GM18867 (cell line): ENCODE measurements at regions not wholly inside any gene's neighbourhood (a gene's known extent, or its start where the extent isn't known, plus 50 kb on each side); places are given as distances from the start of the nearest gene placed in this dataset.

Experiments used
- ATAC-seq: cut with Tn5 transposase; IDR thresholded peaks from one replicate; pipeline ENCODE4 v1.9.1; 2021; ENCODE audit warnings: mild to moderate bottlenecking, moderate library complexity; ENCODE audit not compliant: unreplicated experiment

GRCh38 chr13:90402613-90403012 lies 944.9 kb upstream of the MIR17HG start:
- ATAC-seq: no peak

DNA sequence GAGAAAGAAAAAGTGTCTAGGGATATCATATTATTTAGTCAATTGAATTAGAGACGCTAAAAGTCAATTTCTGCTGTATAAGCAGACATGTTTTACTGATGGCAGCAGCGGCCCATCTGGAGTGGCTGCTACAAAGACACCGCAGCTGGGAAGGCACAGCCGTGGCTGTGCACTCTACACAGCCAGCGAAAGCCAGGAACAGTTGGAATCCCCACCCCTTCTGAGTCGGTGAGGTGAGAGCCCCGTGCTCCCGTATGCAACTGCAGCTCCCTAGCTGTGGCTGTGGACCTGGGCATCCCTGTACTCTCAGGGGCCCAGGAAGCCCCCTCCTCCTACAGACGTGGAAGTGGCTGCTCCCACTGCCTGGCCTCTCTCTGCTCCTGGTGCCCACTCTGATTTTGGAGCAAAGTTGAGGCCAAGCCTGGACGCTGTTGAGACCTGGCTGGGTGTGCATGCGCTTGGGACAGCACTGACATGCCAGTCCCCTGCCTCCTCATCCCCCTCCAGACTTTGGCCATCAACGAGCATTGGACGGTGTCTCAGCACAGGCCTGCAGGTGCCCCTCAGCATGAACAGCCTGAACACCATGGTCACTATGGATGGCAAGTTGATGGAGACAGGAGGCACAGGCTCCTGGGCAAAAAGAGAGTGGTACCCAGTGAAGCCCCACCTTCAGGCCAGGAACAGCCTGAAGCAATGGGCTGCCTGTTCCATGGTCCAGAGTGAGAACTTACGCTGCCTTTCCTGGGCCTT lies 944.0 kb upstream of the MIR17HG start:
- no peak for ATAC-seq

DNA sequence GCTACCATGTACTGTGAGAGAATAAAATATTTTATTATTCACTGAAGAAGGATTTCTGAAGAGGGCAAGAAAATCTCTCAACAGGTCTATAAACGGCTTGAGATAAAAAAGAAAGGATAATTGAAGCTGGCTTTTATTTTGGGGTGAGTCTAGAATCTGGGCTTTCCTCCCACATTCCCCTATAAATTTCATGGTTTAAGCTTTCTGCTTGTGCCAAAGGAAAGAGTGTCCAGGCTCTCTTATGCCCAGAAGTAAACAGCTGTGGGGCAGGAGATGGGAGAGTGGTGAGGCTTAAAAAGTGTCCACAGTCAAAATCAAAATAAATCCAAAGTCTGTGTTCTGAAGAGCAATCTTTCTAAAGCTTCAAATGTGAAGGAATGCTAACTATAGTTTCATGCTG lies 942.2 kb upstream of the MIR17HG start:
- ATAC-seq: no peak

DNA sequence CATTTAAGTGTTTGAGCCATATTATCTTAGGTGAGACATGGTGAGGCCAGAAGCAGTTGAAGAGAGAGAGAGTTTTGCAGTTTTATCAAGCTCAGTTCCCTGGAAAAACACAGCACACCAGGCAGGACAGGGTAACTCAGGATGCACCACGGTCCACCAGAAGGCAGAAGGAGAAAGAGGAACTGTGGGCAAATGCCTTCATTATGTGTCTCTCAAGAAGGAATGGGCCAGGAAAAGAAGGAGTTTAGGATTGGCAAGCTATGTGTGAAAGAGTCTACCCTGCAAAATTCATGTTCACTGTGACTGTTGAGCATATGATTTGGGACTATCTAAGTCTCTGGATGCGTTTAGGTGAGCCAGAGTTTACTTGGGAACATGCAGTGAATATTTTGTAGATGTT lies 934.5 kb upstream of the MIR17HG start:
- ATAC-seq: no peak

DNA sequence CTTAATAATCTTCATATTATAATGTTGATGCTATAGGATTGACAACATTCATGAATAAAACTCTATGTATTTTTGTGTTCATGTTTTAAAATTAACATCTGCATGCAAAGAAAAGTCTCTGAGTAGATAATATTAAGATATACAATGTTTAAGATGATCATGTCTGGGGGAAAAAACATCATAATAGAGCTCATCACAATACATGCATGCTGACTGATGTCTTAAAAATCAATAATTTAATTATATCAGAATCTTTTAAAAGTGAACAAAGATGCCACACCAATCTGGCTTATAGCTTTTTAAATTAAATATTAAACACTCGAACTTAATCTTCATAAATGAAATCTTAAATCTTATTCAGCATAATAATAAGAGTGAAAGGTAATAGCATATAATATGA lies 933.9 kb upstream of the MIR17HG start:
- ATAC-seq: no peak

GRCh38 chr13:90414691-90415596 lies 932.5 kb upstream of the MIR17HG start:
- ATAC-seq: no peak

GRCh38 chr13:90415902-90416301 lies 931.6 kb upstream of the MIR17HG start:
- ATAC-seq: no peak

DNA sequence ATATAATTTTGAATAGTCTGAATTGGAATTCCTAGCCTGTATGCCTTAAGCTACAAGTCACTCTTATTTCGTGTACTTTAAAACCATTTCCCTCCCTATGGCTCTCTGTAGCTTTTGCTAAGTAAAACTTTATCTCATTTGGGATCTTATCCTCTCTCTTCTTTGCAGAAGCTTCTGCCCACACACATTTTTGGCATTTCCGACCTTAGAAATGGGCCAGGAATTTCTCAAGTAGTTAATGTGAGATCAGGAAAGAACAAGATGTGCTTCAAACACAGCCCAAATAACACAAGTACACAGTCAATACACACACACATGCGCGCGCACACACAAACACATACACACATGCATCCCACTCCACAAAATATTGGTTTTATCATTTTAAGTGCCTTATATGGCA lies 931.0 kb upstream of the MIR17HG start:
- no peak for ATAC-seq

- ATAC-seq: no peak
Measured at GRCh38 chr13:90416938-90417337, 930.5 kb upstream of the MIR17HG start.

GRCh38 chr13:90420683-90421082 lies 926.8 kb upstream of the MIR17HG start:
- no peak for ATAC-seq

DNA sequence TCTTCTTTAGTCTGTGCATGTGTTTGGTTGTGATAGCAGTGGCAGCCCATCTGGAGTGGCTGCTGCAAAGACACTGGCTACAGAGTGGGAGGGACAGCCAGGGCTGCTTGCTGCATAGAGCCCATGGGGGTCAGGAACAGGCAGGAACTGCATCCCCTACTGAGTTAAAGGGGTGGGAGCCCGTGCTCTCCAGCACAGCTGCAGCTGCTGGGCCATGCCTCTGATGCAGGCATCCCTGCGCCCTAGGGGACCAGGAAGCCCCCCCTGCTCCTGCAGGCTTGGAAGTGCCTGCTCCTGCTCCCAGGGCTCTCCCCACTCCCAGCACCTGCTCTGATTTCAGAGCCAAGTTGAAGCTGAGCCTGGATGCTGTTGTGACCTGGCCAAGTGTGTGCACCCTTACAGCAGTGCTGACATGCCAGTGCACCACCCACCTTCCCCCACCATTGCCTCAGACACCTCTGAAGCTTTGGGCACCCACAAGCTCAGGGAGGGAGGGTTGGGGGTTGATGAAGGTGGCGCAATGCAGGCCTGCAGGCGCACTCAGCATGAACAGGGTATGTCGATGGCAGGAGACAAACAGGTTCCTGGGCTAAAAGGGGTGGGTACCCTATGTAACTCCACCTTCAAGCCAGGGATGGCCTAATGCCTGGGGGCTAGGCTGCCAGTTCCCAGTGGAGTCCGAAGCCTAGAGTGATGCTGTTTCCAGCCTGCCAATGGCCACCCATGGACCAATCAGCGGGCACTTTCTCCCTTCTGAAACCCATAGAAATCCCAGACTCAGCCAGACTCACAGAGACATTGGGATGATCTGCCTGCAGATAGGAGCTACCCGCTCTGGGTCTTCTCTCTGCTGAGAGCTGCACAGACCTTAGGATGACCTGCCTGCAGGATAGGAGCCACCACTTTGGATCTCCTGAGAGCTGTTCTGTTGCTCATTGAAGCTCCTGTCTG lies 919.9 kb upstream of the MIR17HG start:
- ATAC-seq: no peak

DNA sequence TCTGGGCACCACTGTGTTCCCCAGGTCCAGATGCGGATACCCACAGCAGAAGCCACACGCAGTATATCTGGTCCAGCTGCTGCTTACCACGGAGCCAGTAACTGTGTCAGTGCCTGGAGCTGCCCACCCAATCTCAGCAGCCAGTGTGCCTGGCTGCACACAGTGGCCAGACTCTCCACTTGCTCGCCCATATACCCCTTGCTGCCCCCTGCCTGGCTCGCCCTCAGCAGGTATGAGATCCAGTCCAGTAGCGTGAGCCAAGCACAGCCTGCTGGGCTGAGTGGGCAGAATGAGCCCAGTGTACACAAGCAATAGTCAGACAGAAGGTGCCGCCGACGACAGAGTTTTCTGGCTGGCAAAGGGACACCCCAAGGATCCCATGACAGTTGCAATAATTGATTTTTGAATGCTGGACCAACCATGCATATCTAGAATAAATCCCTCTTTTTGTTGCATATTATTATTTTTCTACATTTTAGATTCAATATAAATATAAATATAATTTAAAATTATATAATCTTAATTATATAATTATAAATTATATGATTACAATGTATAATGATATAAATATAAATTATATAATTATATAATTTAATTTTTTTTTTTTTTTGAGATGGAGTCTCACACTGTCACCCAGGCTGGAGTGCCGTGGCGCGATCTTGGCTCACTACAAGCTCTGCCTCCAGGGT lies 918.8 kb upstream of the MIR17HG start:
- ATAC-seq: no peak

GRCh38 chr13:90430127-90430526 lies 917.4 kb upstream of the MIR17HG start:
- ATAC-seq: no peak

- ATAC-seq: no peak
Measured at GRCh38 chr13:90436697-90437096, 910.8 kb upstream of the MIR17HG start.

DNA sequence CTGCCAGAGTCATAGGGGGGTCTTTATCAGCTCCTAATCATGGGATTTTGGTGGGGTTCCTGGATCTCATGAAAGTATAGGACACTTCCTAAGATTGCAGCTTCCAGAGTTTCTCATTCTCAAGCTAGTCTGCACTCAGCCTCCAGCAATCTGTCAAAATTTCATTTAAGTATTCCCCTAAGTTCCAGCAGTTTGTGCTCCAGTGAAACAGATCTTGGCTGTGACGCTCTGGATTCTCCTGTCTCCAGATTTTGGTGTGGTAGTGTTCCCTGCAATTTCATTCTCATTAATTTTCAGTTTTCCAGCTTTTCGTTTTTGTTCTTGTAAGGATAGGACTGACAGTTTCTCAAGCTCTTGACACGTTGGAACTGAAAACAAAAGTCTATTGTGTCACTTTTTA lies 908.9 kb upstream of the MIR17HG start:
- ATAC-seq: no peak

GRCh38 chr13:90443268-90443667 lies 904.2 kb upstream of the MIR17HG start:
- ATAC-seq: no peak

GRCh38 chr13:90444232-90444631 lies 903.3 kb upstream of the MIR17HG start:
- no peak for ATAC-seq

DNA sequence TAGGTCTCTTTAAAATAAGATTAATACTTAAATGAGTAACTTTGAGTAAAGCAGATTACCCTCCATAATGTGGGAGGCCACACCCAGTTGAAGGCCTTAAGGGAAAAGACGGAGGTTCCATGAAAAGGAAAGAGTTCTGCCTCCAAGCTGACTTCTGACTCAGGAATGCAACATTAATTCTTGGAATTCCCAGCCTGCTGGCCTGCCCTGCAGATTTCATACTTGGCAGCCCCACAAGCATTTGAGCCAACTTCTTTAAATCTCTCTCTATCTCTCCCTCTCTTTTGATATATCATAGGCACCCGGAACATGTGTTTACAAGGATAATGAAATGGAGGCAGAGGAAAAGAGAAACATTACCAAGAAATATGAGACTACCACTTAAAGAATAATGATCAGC lies 902.3 kb upstream of the MIR17HG start:
- ATAC-seq: no peak

- no peak for ATAC-seq
Measured at GRCh38 chr13:90447034-90447733, 900.3 kb upstream of the MIR17HG start.

GRCh38 chr13:90447734-90448101 lies 899.8 kb upstream of the MIR17HG start:
- no peak for ATAC-seq
